Activated naive CD4-positive, alpha-beta T cell treated with anti-CD3 and anti-CD28 coated beads, Interleukin-2, amount 10 ng/mL, durations not matched to agents 7 days and 5 days (primary cell): ENCODE measurements at regions not wholly inside any gene's neighbourhood (a gene's known extent, or its start where the extent isn't known, plus 50 kb on each side); places are given as distances from the start of the nearest gene placed in this dataset.

Experiments used
- CTCF ChIA-PET: fragments of 350-600 bp; sonication (Branson Sonifier 250); formaldehyde crosslinking; loops from one replicate; lab custom pipeline; 2021; ENCODE audit warnings: antibody characterized with exemption; lab: Charles Lee
- DNase-seq: peaks from one replicate; pipeline ENCODE4 v3.0.0-alpha.2; 2020
- H3K27ac Mint-ChIP-seq: one replicate; pipeline ENCODE4 v1.8.0; 2021; ENCODE audit warnings: mild to moderate bottlenecking, moderate library complexity, mixed read lengths
- H3K27me3 Mint-ChIP-seq: one replicate; pipeline ENCODE4 v1.8.0; 2021; ENCODE audit warnings: mild to moderate bottlenecking, mixed read lengths
- H3K36me3 Mint-ChIP-seq: one replicate; pipeline ENCODE4 v1.8.0; 2021; ENCODE audit warnings: mixed read lengths
- H3K4me1 Mint-ChIP-seq: one replicate; pipeline ENCODE4 v1.8.0; 2021; ENCODE audit warnings: mixed read lengths
- H3K4me3 Mint-ChIP-seq: one replicate; pipeline ENCODE4 v1.8.0; 2021; ENCODE audit warnings: mild to moderate bottlenecking, moderate library complexity, mixed read lengths
- H3K9me3 Mint-ChIP-seq: one replicate; pipeline ENCODE4 v1.8.0; 2021; ENCODE audit warnings: mixed read lengths

- Mint-ChIP-seq H3K4me1 (no peaks in the 10 kb centered on the region), H3K9me3 (no peaks in the 10 kb centered on the region), H3K36me3 (no peaks in the 10 kb centered on the region), H3K4me3 (no peak overlapping the region), H3K27ac (no peak overlapping the region), H3K27me3 (no peaks in the 10 kb centered on the region)
- CTCF ChIA-PET, result no interaction called here
- no peak for DNase-seq
These were observed 106.0 kb downstream of the ZC3H11B start for GRCh38 chr1:219506936-219507335.

GRCh38 chr1:219506473-219506899 is 106.4 kb downstream of the ZC3H11B start:
- Mint-ChIP-seq H3K9me3 (no peaks in the 10 kb centered on the region), H3K4me3 (no peak overlapping the region), H3K36me3 (no peaks in the 10 kb centered on the region), H3K4me1 (no peaks in the 10 kb centered on the region), H3K27ac (no peak overlapping the region), H3K27me3 (no peaks in the 10 kb centered on the region)
- no peak for DNase-seq
- CTCF ChIA-PET, result no interaction called here

GRCh38 chr1:219505886-219506285 is 107.0 kb downstream of the ZC3H11B start:
- CTCF ChIA-PET, result no interaction called here
- no peaks in the 10 kb centered on the region for H3K9me3 Mint-ChIP-seq
- no peaks in the 10 kb centered on the region for H3K36me3 Mint-ChIP-seq
- H3K27me3 Mint-ChIP-seq, result no peaks in the 10 kb centered on the region
- no peak overlapping the region for H3K4me3 Mint-ChIP-seq
- no peak for DNase-seq
- H3K27ac Mint-ChIP-seq, result no peak overlapping the region
- no peaks in the 10 kb centered on the region for H3K4me1 Mint-ChIP-seq

- CTCF ChIA-PET, result no interaction called here
- no peaks in the 10 kb centered on the region for H3K4me1 Mint-ChIP-seq
- no peak overlapping the region for H3K27ac Mint-ChIP-seq
- no peaks in the 10 kb centered on the region for H3K36me3 Mint-ChIP-seq
- H3K4me3 Mint-ChIP-seq, result no peak overlapping the region
- H3K27me3 Mint-ChIP-seq, result no peaks in the 10 kb centered on the region
- no peaks in the 10 kb centered on the region for H3K9me3 Mint-ChIP-seq
- no peak for DNase-seq
These were observed 109.3 kb downstream of the ZC3H11B start for GRCh38 chr1:219503604-219504003.

- H3K4me1 Mint-ChIP-seq, result no peaks in the 10 kb centered on the region
- H3K9me3 Mint-ChIP-seq, result no peaks in the 10 kb centered on the region
- H3K27me3 Mint-ChIP-seq, result no peaks in the 10 kb centered on the region
- no peak overlapping the region for H3K27ac Mint-ChIP-seq
- CTCF ChIA-PET, result no interaction called here
- H3K4me3 Mint-ChIP-seq, result no peak overlapping the region
- H3K36me3 Mint-ChIP-seq, result no peaks in the 10 kb centered on the region
- DNase-seq, result no peak
These were observed 112.5 kb downstream of the ZC3H11B start for GRCh38 chr1:219500327-219500897.

GRCh38 chr1:219498666-219499065 is 114.2 kb downstream of the ZC3H11B start:
- no peaks in the 10 kb centered on the region for H3K36me3 Mint-ChIP-seq
- no peaks in the 10 kb centered on the region for H3K27me3 Mint-ChIP-seq
- CTCF ChIA-PET, result no interaction called here
- no peaks in the 10 kb centered on the region for H3K4me1 Mint-ChIP-seq
- no peak overlapping the region for H3K4me3 Mint-ChIP-seq
- H3K9me3 Mint-ChIP-seq, result no peaks in the 10 kb centered on the region
- no peak for DNase-seq
- H3K27ac Mint-ChIP-seq, result no peak overlapping the region

- H3K4me1 Mint-ChIP-seq, result no peaks in the 10 kb centered on the region
- no peak overlapping the region for H3K4me3 Mint-ChIP-seq
- no peaks in the 10 kb centered on the region for H3K9me3 Mint-ChIP-seq
- CTCF ChIA-PET, result no interaction called here
- no peak for DNase-seq
- no peaks in the 10 kb centered on the region for H3K36me3 Mint-ChIP-seq
- H3K27me3 Mint-ChIP-seq, result no peaks in the 10 kb centered on the region
- H3K27ac Mint-ChIP-seq, result no peak overlapping the region
These were observed 117.0 kb downstream of the ZC3H11B start for GRCh38 chr1:219495737-219496408.

- H3K4me1 Mint-ChIP-seq, result no peaks in the 10 kb centered on the region
- CTCF ChIA-PET, result no interaction called here
- no peaks in the 10 kb centered on the region for H3K9me3 Mint-ChIP-seq
- no peak overlapping the region for H3K27ac Mint-ChIP-seq
- H3K4me3 Mint-ChIP-seq, result no peak overlapping the region
- H3K36me3 Mint-ChIP-seq, result no peaks in the 10 kb centered on the region
- DNase-seq, result no peak
- H3K27me3 Mint-ChIP-seq, result no peaks in the 10 kb centered on the region
These were observed 120.2 kb downstream of the ZC3H11B start for GRCh38 chr1:219492717-219493116.

- Mint-ChIP-seq H3K36me3 (no peaks in the 10 kb centered on the region), H3K27me3 (no peaks in the 10 kb centered on the region), H3K4me3 (no peak overlapping the region), H3K4me1 (no peaks in the 10 kb centered on the region), H3K27ac (no peak overlapping the region), H3K9me3 (no peaks in the 10 kb centered on the region)
- DNase-seq, result no peak
- CTCF ChIA-PET, result no interaction called here
These were observed 122.3 kb downstream of the ZC3H11B start for GRCh38 chr1:219490566-219490965.

GRCh38 chr1:219489636-219490035 is 123.3 kb downstream of the ZC3H11B start:
- Mint-ChIP-seq H3K9me3 (no peaks in the 10 kb centered on the region), H3K27me3 (no peaks in the 10 kb centered on the region), H3K36me3 (no peaks in the 10 kb centered on the region), H3K27ac (no peak overlapping the region), H3K4me1 (no peaks in the 10 kb centered on the region), H3K4me3 (no peak overlapping the region)
- no peak for DNase-seq
- CTCF ChIA-PET, result no interaction called here

GRCh38 chr1:219488275-219488674 is 124.6 kb downstream of the ZC3H11B start:
- Mint-ChIP-seq H3K36me3 (no peaks in the 10 kb centered on the region), H3K4me3 (no peak overlapping the region), H3K27ac (no peak overlapping the region), H3K27me3 (no peaks in the 10 kb centered on the region), H3K4me1 (no peaks in the 10 kb centered on the region), H3K9me3 (no peaks in the 10 kb centered on the region)
- CTCF ChIA-PET, result no interaction called here
- no peak for DNase-seq

- H3K9me3 Mint-ChIP-seq, result no peaks in the 10 kb centered on the region
- no peaks in the 10 kb centered on the region for H3K36me3 Mint-ChIP-seq
- no peak overlapping the region for H3K4me3 Mint-ChIP-seq
- CTCF ChIA-PET, result no interaction called here
- no peaks in the 10 kb centered on the region for H3K27me3 Mint-ChIP-seq
- DNase-seq, result no peak
- no peaks in the 10 kb centered on the region for H3K4me1 Mint-ChIP-seq
- H3K27ac Mint-ChIP-seq, result no peak overlapping the region
These were observed 129.4 kb downstream of the ZC3H11B start for GRCh38 chr1:219483530-219483929.

GRCh38 chr1:219480011-219480410 is 132.9 kb downstream of the ZC3H11B start:
- DNase-seq, result no peak

GRCh38 chr1:219478811-219479210 is 134.1 kb downstream of the ZC3H11B start:
- H3K4me1 Mint-ChIP-seq, result no peaks in the 10 kb centered on the region
- H3K9me3 Mint-ChIP-seq, result no peaks in the 10 kb centered on the region
- no peak overlapping the region for H3K27ac Mint-ChIP-seq
- CTCF ChIA-PET, result no interaction called here
- H3K4me3 Mint-ChIP-seq, result no peak overlapping the region
- H3K27me3 Mint-ChIP-seq, result no peaks in the 10 kb centered on the region
- H3K36me3 Mint-ChIP-seq, result no peaks in the 10 kb centered on the region
- no peak for DNase-seq

More at GRCh38 chr1:219480011-219480410, 132.9 kb downstream of the ZC3H11B start:
- no peaks in the 10 kb centered on the region for H3K4me1 Mint-ChIP-seq
- no peak overlapping the region for H3K4me3 Mint-ChIP-seq
- CTCF ChIA-PET, result no interaction called here
- H3K36me3 Mint-ChIP-seq, result no peaks in the 10 kb centered on the region
- no peaks in the 10 kb centered on the region for H3K27me3 Mint-ChIP-seq
- no peak overlapping the region for H3K27ac Mint-ChIP-seq
- no peaks in the 10 kb centered on the region for H3K9me3 Mint-ChIP-seq

GRCh38 chr1:219477861-219478260 is 135.0 kb downstream of the ZC3H11B start:
- CTCF ChIA-PET, result no interaction called here
- Mint-ChIP-seq H3K9me3 (no peaks in the 10 kb centered on the region), H3K27ac (no peak overlapping the region), H3K27me3 (no peaks in the 10 kb centered on the region), H3K4me3 (no peak overlapping the region), H3K36me3 (no peaks in the 10 kb centered on the region), H3K4me1 (no peaks in the 10 kb centered on the region)
- no peak for DNase-seq
